IMR-90 (cell line): ENCODE measurements at regions not wholly inside any gene's neighbourhood (a gene's known extent, or its start where the extent isn't known, plus 50 kb on each side); places are given as distances from the start of the nearest gene placed in this dataset.

Source experiments
- ATAC-seq: fragments of 200-7000 bp; cut with Tn5 transposase; 2 replicates; pipeline ENCODE4 v1.9.1; 2020; ENCODE audit warnings: low read depth, mild to moderate bottlenecking, moderate library complexity
- BruUV-seq: library from RNA; stranded (reverse); fragments of 400-500 nt; replicated peaks from 2 replicates; lab custom pipeline; 2021; lab: Mats Ljungman, UMichigan
- CTCF ChIA-PET: fragments of 300-600 bp; formaldehyde crosslinking; extraction: SDS; loops from one replicate; lab custom pipeline; 2021; ENCODE audit warnings: antibody characterized with exemption; lab: Yijun Ruan, JAX
- POLR2A ChIA-PET: fragments of 300-600 bp; sonication (Branson Sonifier 250); formaldehyde crosslinking; loops from one replicate; lab custom pipeline; 2022; ENCODE audit warnings: antibody characterized with exemption; ENCODE audit not compliant: unreplicated experiment; lab: Charles Lee
- DNase-seq: peaks from one replicate; pipeline ENCODE4 v3.0.0; 2013
- H2AFZ ChIP-seq: replicated peaks from 2 replicates; pipeline ENCODE3; 2013; ENCODE audit warnings: low read length, mild to moderate bottlenecking; ENCODE audit not compliant: poor library complexity
- H2AK5ac ChIP-seq: 2 replicates; pipeline ENCODE4 v1.6.1; 2013; ENCODE audit warnings: low read depth, low read length, inconsistent platforms
- H2AK9ac ChIP-seq: replicated peaks from 2 replicates; pipeline ENCODE3; 2013; ENCODE audit warnings: mild to moderate bottlenecking, low read depth, low read length, moderate library complexity; ENCODE audit not compliant: poor library complexity
- H2BK120ac ChIP-seq: 2 replicates; pipeline ENCODE4 v1.6.1; 2013; ENCODE audit warnings: low read depth, low read length, inconsistent platforms
- H2BK15ac ChIP-seq: 3 replicates; pipeline ENCODE4 v1.6.1; 2013; ENCODE audit warnings: low read depth, low read length, inconsistent platforms
- H2BK20ac ChIP-seq: 2 replicates; pipeline ENCODE4 v1.6.1; 2013; ENCODE audit warnings: low read depth, mild to moderate bottlenecking, inconsistent platforms, low read length, moderate library complexity
- H2BK5ac ChIP-seq: 2 replicates; pipeline ENCODE4 v1.6.1; 2013; ENCODE audit warnings: mild to moderate bottlenecking, low read depth, low read length, inconsistent platforms; ENCODE audit not compliant: poor library complexity, severe bottlenecking
- H3K14ac ChIP-seq: replicated peaks from 2 replicates; pipeline ENCODE4 v1.6.1; 2013; ENCODE audit warnings: low read depth, low read length, inconsistent platforms
- H3K18ac ChIP-seq: 2 replicates; pipeline ENCODE4 v1.6.1; 2013; ENCODE audit warnings: low read depth, low read length, control low read depth
- H3K23ac ChIP-seq: 2 replicates; pipeline ENCODE4 v1.6.1; 2013; ENCODE audit warnings: low read depth, low read length, inconsistent platforms
- H3K27ac ChIP-seq: 2 replicates; pipeline ENCODE4 v1.5.1; 2013; ENCODE audit warnings: mild to moderate bottlenecking, control low read depth, low read length; ENCODE audit not compliant: insufficient read depth
- H3K27me3 ChIP-seq: 2 replicates; pipeline ENCODE4 v1.6.1; 2013; ENCODE audit warnings: low read length; ENCODE audit not compliant: control insufficient read depth, insufficient read depth
- H3K36me3 ChIP-seq: 2 replicates; pipeline ENCODE4 v1.6.1; 2013; ENCODE audit warnings: low read length, mixed read lengths; ENCODE audit not compliant: control insufficient read depth, insufficient read depth
- H3K4ac ChIP-seq: 2 replicates; pipeline ENCODE4 v1.6.1; 2013; ENCODE audit warnings: low read depth, low read length, inconsistent platforms
- H3K4me1 ChIP-seq: 2 replicates; pipeline ENCODE4 v1.6.1; 2013; ENCODE audit warnings: low read length, mixed read lengths; ENCODE audit not compliant: control insufficient read depth, insufficient read depth
- H3K4me2 ChIP-seq: 2 replicates; pipeline ENCODE4 v1.6.1; 2013; ENCODE audit warnings: low read depth, mild to moderate bottlenecking, control low read depth, low read length, moderate library complexity
- H3K4me3 ChIP-seq: 2 replicates; pipeline ENCODE4 v1.5.1; 2013; ENCODE audit warnings: low read depth, mild to moderate bottlenecking, control low read depth, low read length, moderate library complexity; ENCODE audit not compliant: insufficient read depth
- H3K56ac ChIP-seq: 2 replicates; pipeline ENCODE4 v1.6.1; 2013; ENCODE audit warnings: low read length, inconsistent platforms; ENCODE audit not compliant: insufficient read depth; ENCODE audit errors: extremely low read depth
- H3K79me1 ChIP-seq, 2 experiments: 2 replicates each; pipeline ENCODE4 v1.6.1; 2013; ENCODE audit warnings: low read length in 2 of 2, inconsistent platforms in 1 of 2, low read depth in 1 of 2
- H3K9ac ChIP-seq: 2 replicates; pipeline ENCODE4 v1.6.1; 2013; ENCODE audit warnings: low read depth, low read length, control low read depth
- H3K9me1 ChIP-seq: 2 replicates; pipeline ENCODE4 v1.6.1; 2013; ENCODE audit warnings: low read length, inconsistent platforms; ENCODE audit not compliant: insufficient read depth
- H3K9me3 ChIP-seq: 2 replicates; pipeline ENCODE4 v1.6.1; 2013; ENCODE audit warnings: low read length; ENCODE audit not compliant: control insufficient read depth, insufficient read depth
- H4K20me1 ChIP-seq: 2 replicates; pipeline ENCODE4 v1.6.1; 2013; ENCODE audit warnings: low read length, inconsistent platforms; ENCODE audit not compliant: insufficient read depth
- H4K5ac ChIP-seq: 2 replicates; pipeline ENCODE4 v1.6.1; 2013; ENCODE audit warnings: mild to moderate bottlenecking, low read depth, low read length, control low read depth
- H4K8ac ChIP-seq, 2 experiments: 2 replicates each; pipeline ENCODE4 v1.6.1; 2013; ENCODE audit warnings: low read depth in 2 of 2, low read length in 2 of 2, control low read depth in 1 of 2, inconsistent platforms in 1 of 2
- H4K91ac ChIP-seq: 2 replicates; pipeline ENCODE4 v1.6.1; 2013; ENCODE audit warnings: low read depth, low read length, inconsistent platforms; ENCODE audit not compliant: insufficient read depth
- BHLHE40 ChIP-seq: fragments of 150-350 bp; IDR thresholded peaks from 2 replicates; pipeline ENCODE4 v1.6.1; 2016; ENCODE audit warnings: mild to moderate bottlenecking, low read depth, low read length
- CEBPB ChIP-seq: IDR thresholded peaks from 2 replicates; pipeline ENCODE4 v1.6.1; 2012; ENCODE audit warnings: low read depth, low read length, improper control_type of control experiment
- CHD1 ChIP-seq: IDR thresholded peaks from 2 replicates; pipeline ENCODE4 v1.6.1; 2012; ENCODE audit warnings: low read depth, low read length, improper control_type of control experiment
- FOS ChIP-seq: fragments of 150-350 bp; IDR thresholded peaks from 2 replicates; pipeline ENCODE4 v1.6.1; 2016; ENCODE audit warnings: low read depth, low read length
- MAFK ChIP-seq: IDR thresholded peaks from 2 replicates; pipeline ENCODE4 v1.6.1; 2012; ENCODE audit warnings: low read depth, low read length, improper control_type of control experiment
- MAZ ChIP-seq: IDR thresholded peaks from 2 replicates; pipeline ENCODE4 v1.6.1; 2012; ENCODE audit warnings: low read depth, mild to moderate bottlenecking, low read length, improper control_type of control experiment, moderate library complexity, borderline replicate concordance
- MXI1 ChIP-seq: IDR thresholded peaks from 2 replicates; pipeline ENCODE4 v1.6.1; 2012; ENCODE audit warnings: low read depth, mild to moderate bottlenecking, low read length, moderate library complexity, borderline replicate concordance
- NFE2L2 ChIP-seq: fragments of 150-350 bp; IDR thresholded peaks from 2 replicates; pipeline ENCODE4 v1.6.1; 2016; ENCODE audit warnings: low read depth, mild to moderate bottlenecking, low read length
- POLR2A ChIP-seq: IDR thresholded peaks from 2 replicates; pipeline ENCODE4 v1.6.1; 2012; ENCODE audit warnings: mild to moderate bottlenecking, low read depth, low read length
- RAD21 ChIP-seq: IDR thresholded peaks from 2 replicates; pipeline ENCODE4 v1.6.1; 2012; ENCODE audit warnings: low read length, improper control_type of control experiment
- RCOR1 ChIP-seq: IDR thresholded peaks from 2 replicates; pipeline ENCODE4 v1.6.1; 2012; ENCODE audit warnings: mild to moderate bottlenecking, low read length, improper control_type of control experiment; ENCODE audit not compliant: insufficient replicate concordance
- RFX5 ChIP-seq: IDR thresholded peaks from 2 replicates; pipeline ENCODE4 v1.8.0; 2012; ENCODE audit warnings: low read depth, mild to moderate bottlenecking, low read length, moderate library complexity
- SMC3 ChIP-seq: fragments of 150-350 bp; IDR thresholded peaks from 2 replicates; pipeline ENCODE4 v1.6.1; 2016; ENCODE audit warnings: low read depth, mild to moderate bottlenecking, antibody characterized with exemption, low read length, moderate library complexity
- dilution Hi-C: fragments of 300-500 bp; cut with HindIII; formaldehyde crosslinking; loops from one replicate; pipeline ENCODE4 v1.14.3; 2018; ENCODE audit warnings: low sequenced_read_pairs; ENCODE audit not compliant: unreplicated experiment
- in situ Hi-C: fragments of 300-500 bp; cut with MboI; formaldehyde crosslinking; loops from 3 replicates; pipeline ENCODE4 v1.14.3; 2019; ENCODE audit warnings: low sequenced_read_pairs, inconsistent platforms, mixed read lengths
- intact Hi-C: fragments of 100-400 bp; cut with micrococcal nuclease; formaldehyde crosslinking; loops from 2 replicates; pipeline ENCODE4 v1.10.0; 2022
- TF ChIP-seq, protein P1 (sequence below): fragments of 150-350 bp; IDR thresholded peaks from 2 replicates; pipeline ENCODE4 v1.6.1; 2016; ENCODE audit warnings: low read depth, mild to moderate bottlenecking, low read length, moderate library complexity, borderline replicate concordance
- TF ChIP-seq, protein P2 (sequence below): conservative IDR thresholded peaks from 2 replicates; pipeline ENCODE4 v1.5.1; 2012; ENCODE audit warnings: mild to moderate bottlenecking, low read depth, low read length, improper control_type of control experiment
- TF ChIP-seq, protein P3 (sequence below): fragments of 150-350 bp; IDR thresholded peaks from 2 replicates; pipeline ENCODE4 v1.6.1; 2017; ENCODE audit warnings: mild to moderate bottlenecking, antibody characterized with exemption, low read length, low read depth

DNA sequence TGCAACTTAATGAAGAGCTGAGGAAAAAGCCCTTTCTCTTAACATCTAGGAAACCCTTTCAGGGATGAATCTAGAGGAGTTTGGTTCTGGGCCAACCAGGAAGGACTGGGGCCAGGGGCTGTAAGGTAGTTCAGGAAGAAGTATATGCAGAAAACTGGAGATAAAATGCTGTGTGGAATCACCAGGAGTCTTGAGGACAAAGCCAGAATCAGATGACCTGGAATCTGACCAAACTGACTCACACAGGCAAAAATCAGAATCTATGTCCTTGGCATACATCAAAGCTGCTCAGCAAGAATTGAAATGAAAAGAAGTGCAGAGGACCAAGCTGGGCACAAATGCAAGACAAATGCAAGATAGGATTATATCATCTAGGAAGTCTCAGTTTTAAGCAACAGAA is 59.4 kb upstream of the ATP2C1 start:
- H3K9me1 ChIP-seq, result no peaks in the 10 kb centered on the region
- DNase-seq (peak; percentile 7), ATAC-seq (no peak)
- H3K14ac ChIP-seq, result no peak overlapping the region
- no peaks in the 10 kb centered on the region for H3K36me3 ChIP-seq
- in situ Hi-C loops, result no loop called here
- POLR2A ChIA-PET, result no interaction called here
- no peak overlapping the region for H3K4me3 ChIP-seq
- no peak overlapping the region for H4K91ac ChIP-seq
- no peaks in the 10 kb centered on the region for H3K9me3 ChIP-seq
- no peak overlapping the region for H3K4me2 ChIP-seq
- H2AK5ac ChIP-seq, result no peak overlapping the region
- intact Hi-C loops, result no loop called here
- dilution Hi-C loops, result no loop called here
- no peak overlapping the region for H3K27ac ChIP-seq
- no peak overlapping the region for H2AK9ac ChIP-seq
- no peak overlapping the region for H3K18ac ChIP-seq
- no peaks in the 10 kb centered on the region for H4K20me1 ChIP-seq
- H2BK20ac ChIP-seq, result no peak overlapping the region
- no peak overlapping the region for H4K5ac ChIP-seq
- no peak overlapping the region for H2BK120ac ChIP-seq
- BruUV-seq, result no TSS peak
- no peaks in the 10 kb centered on the region for H3K79me1 ChIP-seq
- CTCF ChIA-PET, result no interaction called here
- no peak overlapping the region for H3K9ac ChIP-seq
- no peaks in the 10 kb centered on the region for H3K27me3 ChIP-seq
- H3K56ac ChIP-seq, result no peak overlapping the region
- H4K8ac ChIP-seq, result no peak overlapping the region
- H3K23ac ChIP-seq, result no peak overlapping the region
- TF ChIP-seq NFE2L2 (no peak), POLR2A (no peak), RCOR1 (no peak), RAD21 (no peak), MAFK (no peak), MAZ (no peak), SMC3 (no peak), MXI1 (no peak), BHLHE40 (no peak), RFX5 (no peak), CEBPB (no peak), FOS (no peak), CHD1 (no peak)
- TF ChIP-seq, protein P1, sequence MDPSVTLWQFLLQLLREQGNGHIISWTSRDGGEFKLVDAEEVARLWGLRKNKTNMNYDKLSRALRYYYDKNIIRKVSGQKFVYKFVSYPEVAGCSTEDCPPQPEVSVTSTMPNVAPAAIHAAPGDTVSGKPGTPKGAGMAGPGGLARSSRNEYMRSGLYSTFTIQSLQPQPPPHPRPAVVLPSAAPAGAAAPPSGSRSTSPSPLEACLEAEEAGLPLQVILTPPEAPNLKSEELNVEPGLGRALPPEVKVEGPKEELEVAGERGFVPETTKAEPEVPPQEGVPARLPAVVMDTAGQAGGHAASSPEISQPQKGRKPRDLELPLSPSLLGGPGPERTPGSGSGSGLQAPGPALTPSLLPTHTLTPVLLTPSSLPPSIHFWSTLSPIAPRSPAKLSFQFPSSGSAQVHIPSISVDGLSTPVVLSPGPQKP, result no peak
- TF ChIP-seq, protein P2, sequence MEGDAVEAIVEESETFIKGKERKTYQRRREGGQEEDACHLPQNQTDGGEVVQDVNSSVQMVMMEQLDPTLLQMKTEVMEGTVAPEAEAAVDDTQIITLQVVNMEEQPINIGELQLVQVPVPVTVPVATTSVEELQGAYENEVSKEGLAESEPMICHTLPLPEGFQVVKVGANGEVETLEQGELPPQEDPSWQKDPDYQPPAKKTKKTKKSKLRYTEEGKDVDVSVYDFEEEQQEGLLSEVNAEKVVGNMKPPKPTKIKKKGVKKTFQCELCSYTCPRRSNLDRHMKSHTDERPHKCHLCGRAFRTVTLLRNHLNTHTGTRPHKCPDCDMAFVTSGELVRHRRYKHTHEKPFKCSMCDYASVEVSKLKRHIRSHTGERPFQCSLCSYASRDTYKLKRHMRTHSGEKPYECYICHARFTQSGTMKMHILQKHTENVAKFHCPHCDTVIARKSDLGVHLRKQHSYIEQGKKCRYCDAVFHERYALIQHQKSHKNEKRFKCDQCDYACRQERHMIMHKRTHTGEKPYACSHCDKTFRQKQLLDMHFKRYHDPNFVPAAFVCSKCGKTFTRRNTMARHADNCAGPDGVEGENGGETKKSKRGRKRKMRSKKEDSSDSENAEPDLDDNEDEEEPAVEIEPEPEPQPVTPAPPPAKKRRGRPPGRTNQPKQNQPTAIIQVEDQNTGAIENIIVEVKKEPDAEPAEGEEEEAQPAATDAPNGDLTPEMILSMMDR, result no peak
- TF ChIP-seq, protein P3, sequence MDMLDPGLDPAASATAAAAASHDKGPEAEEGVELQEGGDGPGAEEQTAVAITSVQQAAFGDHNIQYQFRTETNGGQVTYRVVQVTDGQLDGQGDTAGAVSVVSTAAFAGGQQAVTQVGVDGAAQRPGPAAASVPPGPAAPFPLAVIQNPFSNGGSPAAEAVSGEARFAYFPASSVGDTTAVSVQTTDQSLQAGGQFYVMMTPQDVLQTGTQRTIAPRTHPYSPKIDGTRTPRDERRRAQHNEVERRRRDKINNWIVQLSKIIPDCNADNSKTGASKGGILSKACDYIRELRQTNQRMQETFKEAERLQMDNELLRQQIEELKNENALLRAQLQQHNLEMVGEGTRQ, result no peak
- no peak overlapping the region for H2BK5ac ChIP-seq
- no peak overlapping the region for H2AFZ ChIP-seq
- no peak overlapping the region for H3K4ac ChIP-seq
- H3K4me1 ChIP-seq, result no peaks in the 10 kb centered on the region
- no peak overlapping the region for H2BK15ac ChIP-seq
